ENCODE measurements at regions not wholly inside any gene's neighbourhood (a gene's known extent, or its start where the extent isn't known, plus 50 kb on each side); places are given as distances from the start of the nearest gene placed in this dataset.

DNA sequence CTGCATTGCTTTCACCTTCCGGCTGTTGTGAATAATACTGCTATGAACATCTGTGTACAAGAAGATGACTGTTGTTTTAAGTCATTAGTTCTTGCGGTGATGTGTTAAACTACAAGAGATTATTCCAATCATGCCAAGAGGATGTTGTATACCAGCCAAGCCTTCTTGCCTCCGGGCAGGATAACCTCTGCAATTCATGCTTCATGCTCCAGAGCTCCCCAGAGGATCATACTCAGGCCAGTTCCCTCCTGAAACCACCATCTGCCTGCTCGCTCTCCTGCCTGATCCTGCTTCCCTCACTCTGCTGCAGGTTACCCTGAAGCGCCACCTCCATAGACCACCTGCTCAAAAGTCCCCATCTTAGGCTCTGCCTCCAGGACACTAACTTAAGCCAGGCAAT, 187.1 kb upstream of the PROK2 start:
- TF ChIP-seq, protein P1, sequence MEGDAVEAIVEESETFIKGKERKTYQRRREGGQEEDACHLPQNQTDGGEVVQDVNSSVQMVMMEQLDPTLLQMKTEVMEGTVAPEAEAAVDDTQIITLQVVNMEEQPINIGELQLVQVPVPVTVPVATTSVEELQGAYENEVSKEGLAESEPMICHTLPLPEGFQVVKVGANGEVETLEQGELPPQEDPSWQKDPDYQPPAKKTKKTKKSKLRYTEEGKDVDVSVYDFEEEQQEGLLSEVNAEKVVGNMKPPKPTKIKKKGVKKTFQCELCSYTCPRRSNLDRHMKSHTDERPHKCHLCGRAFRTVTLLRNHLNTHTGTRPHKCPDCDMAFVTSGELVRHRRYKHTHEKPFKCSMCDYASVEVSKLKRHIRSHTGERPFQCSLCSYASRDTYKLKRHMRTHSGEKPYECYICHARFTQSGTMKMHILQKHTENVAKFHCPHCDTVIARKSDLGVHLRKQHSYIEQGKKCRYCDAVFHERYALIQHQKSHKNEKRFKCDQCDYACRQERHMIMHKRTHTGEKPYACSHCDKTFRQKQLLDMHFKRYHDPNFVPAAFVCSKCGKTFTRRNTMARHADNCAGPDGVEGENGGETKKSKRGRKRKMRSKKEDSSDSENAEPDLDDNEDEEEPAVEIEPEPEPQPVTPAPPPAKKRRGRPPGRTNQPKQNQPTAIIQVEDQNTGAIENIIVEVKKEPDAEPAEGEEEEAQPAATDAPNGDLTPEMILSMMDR (IDR thresholded peaks at IDR 0.05; ENCODE audit: insufficient read depth, low read depth, low read length), result no peak
- TF ChIP-seq EZH2 (IDR thresholded peaks at IDR 0.05; ENCODE audit: insufficient read depth, low read length), result no peak

All from astrocyte (in vitro differentiated cells and primary cell).